ENCODE measurements at regions not wholly inside any gene's neighbourhood (a gene's known extent, or its start where the extent isn't known, plus 50 kb on each side); places are given as distances from the start of the nearest gene placed in this dataset.

DNA sequence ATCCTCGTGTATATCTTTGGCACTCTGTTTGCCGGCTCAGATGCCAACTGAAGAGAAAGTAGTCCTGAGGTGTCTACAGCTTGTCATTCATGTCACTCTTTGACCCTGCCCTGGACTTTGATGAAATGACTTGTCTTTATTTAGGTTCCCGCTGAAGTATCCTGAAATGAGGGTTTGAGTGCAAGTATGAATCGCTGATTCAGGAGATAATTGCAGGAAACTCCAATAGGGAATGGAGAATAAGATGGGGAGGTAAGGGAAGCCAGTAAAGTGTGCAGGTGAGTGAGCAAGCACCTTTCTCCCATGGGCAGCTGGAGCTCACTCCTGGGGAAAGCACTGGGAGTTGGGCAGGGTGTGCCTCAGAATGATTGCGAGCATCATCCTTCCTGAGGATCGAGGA lies 50.3 kb upstream of the ZFR start:
- no peak for DNase-seq
- Histone ChIP-seq H3K4me1 (no peaks in the 10 kb centered on the region), H3K27ac (no peak overlapping the region), H3K9me3 (no peaks in the 10 kb centered on the region), H3K36me3 (no peaks in the 10 kb centered on the region), H3K27me3 (no peaks in the 10 kb centered on the region), H3K4me3 (no peak overlapping the region)
- TF ChIP-seq POLR2A (IDR thresholded peaks at IDR 0.05), result no peak
- TF ChIP-seq CTCF (IDR thresholded peaks at IDR 0.05), result no peak

All from Peyer's patch (tissue), 4 donors.